Endothelial cell of umbilical vein (primary cell): ENCODE measurements at regions not wholly inside any gene's neighbourhood (a gene's known extent, or its start where the extent isn't known, plus 50 kb on each side); places are given as distances from the start of the nearest gene placed in this dataset.

Experiments
- BruUV-seq: library from RNA; stranded (reverse); fragments of 400-500 nt; replicated peaks from 2 replicates; lab custom pipeline; 2021; lab: Mats Ljungman, UMichigan
- CTCF ChIA-PET: fragments of 300-600, 350-600 bp; sonication (Branson Sonifier 250); formaldehyde crosslinking; loops from one replicate; lab custom pipeline; 2021; ENCODE audit warnings: antibody characterized with exemption, inconsistent platforms; lab: Charles Lee
- POLR2A ChIA-PET: fragments of 300-600, 350-600 bp; sonication (Branson Sonifier 250); formaldehyde crosslinking; loops from one replicate; lab custom pipeline; 2021; ENCODE audit warnings: antibody characterized with exemption, inconsistent platforms; lab: Charles Lee
- DNase-seq: peaks from one replicate; pipeline ENCODE4 v3.0.0-alpha.2; 2011; ENCODE audit warnings: low read depth, low spot score
- FAIRE-seq: peaks from 2 replicates; lab custom pipeline; 2011; peaks lifted over from hg19 to GRCh38; lab: Jason Lieb, UNC
- H2AFZ ChIP-seq: 2 replicates; pipeline ENCODE4 v1.6.0; 2012; ENCODE audit warnings: low read depth, low read length, control low read depth, inconsistent platforms
- H3K27ac ChIP-seq: 2 replicates; pipeline ENCODE4 v1.5.1; 2011; ENCODE audit warnings: low read depth, mild to moderate bottlenecking, control low read depth, low read length, moderate library complexity; ENCODE audit not compliant: insufficient read depth
- H3K27me3 ChIP-seq, 2 experiments: 2 replicates each; pipeline versions ENCODE4 v1.6.0 to v1.6.1; 2011; ENCODE audit warnings: low read length in 2 of 2, mixed read lengths in 1 of 2; ENCODE audit not compliant: control insufficient read depth in 2 of 2, insufficient read depth in 2 of 2
- H3K36me3 ChIP-seq, 2 experiments: 2 replicates in 1 of 2; 3 replicates in 1 of 2; pipeline ENCODE4 v1.5.1; 2011; ENCODE audit warnings: low read length in 2 of 2, mild to moderate bottlenecking in 1 of 2, moderate library complexity in 1 of 2; ENCODE audit not compliant: control insufficient read depth in 2 of 2, insufficient read depth in 2 of 2; ENCODE audit errors: extremely low read depth in 1 of 2
- H3K4me1 ChIP-seq: 3 replicates; pipeline ENCODE4 v1.5.1; 2011; ENCODE audit warnings: mild to moderate bottlenecking, low read length; ENCODE audit not compliant: control insufficient read depth, insufficient read depth; ENCODE audit errors: extremely low read depth
- H3K4me2 ChIP-seq: 2 replicates; pipeline ENCODE4 v1.6.1; 2011; ENCODE audit warnings: low read length, control low read depth, mixed read lengths; ENCODE audit not compliant: insufficient read depth
- H3K4me3 ChIP-seq, 3 experiments: fragments of 200-600 bp in 1 of 3; sonication (generic), shearing (Covaris generic) in 1 of 3; replicated peaks in 1 of 3; 2 replicates each; pipeline ENCODE4 v1.5.1; 2011 to 2016; ENCODE audit warnings: control low read depth in 3 of 3, low read length in 3 of 3, mild to moderate bottlenecking in 2 of 3, inconsistent platforms in 1 of 3, low read depth in 1 of 3, moderate library complexity in 1 of 3; ENCODE audit not compliant: insufficient read depth in 1 of 3
- H3K79me2 ChIP-seq: 2 replicates; pipeline ENCODE4 v1.6.0; 2012; ENCODE audit warnings: low read length, inconsistent platforms; ENCODE audit not compliant: control insufficient read depth, insufficient read depth
- H3K9ac ChIP-seq: replicated peaks from 2 replicates; pipeline ENCODE3; 2011; ENCODE audit warnings: low read length, control low read depth; ENCODE audit not compliant: insufficient read depth; ENCODE audit errors: extremely low read depth
- H3K9me1 ChIP-seq: replicated peaks from 3 replicates; pipeline ENCODE4 v1.6.0; 2011; ENCODE audit warnings: mild to moderate bottlenecking, low read length; ENCODE audit not compliant: control insufficient read depth, insufficient read depth; ENCODE audit errors: extremely low read depth
- H3K9me3 ChIP-seq: replicated peaks from 2 replicates; pipeline ENCODE4 v1.5.1; 2012; ENCODE audit warnings: low read length, inconsistent platforms; ENCODE audit not compliant: control insufficient read depth, insufficient read depth
- H4K20me1 ChIP-seq: replicated peaks from 2 replicates; pipeline ENCODE3; 2011; ENCODE audit warnings: mild to moderate bottlenecking, low read length; ENCODE audit not compliant: control insufficient read depth, insufficient read depth; ENCODE audit errors: extremely low read depth
- EZH2 ChIP-seq: IDR thresholded peaks from 2 replicates; pipeline ENCODE4 v1.6.1; 2012; ENCODE audit warnings: borderline replicate concordance, low read depth, mild to moderate bottlenecking, moderate library complexity, low read length, inconsistent platforms; ENCODE audit not compliant: severe bottlenecking
- FOS ChIP-seq: IDR thresholded peaks from 2 replicates; pipeline ENCODE4 v1.6.1; 2011; ENCODE audit warnings: mild to moderate bottlenecking, low read length, moderate library complexity, borderline replicate concordance; ENCODE audit not compliant: insufficient read depth
- GATA2 ChIP-seq: IDR thresholded peaks from 2 replicates; pipeline ENCODE4 v1.7.0; 2011; ENCODE audit warnings: low read depth, mild to moderate bottlenecking, moderate library complexity, mixed read lengths, low read length; ENCODE audit not compliant: insufficient read length, insufficient read depth
- JUN ChIP-seq: IDR thresholded peaks from 2 replicates; pipeline ENCODE4 v1.6.1; 2011; ENCODE audit warnings: borderline replicate concordance, low read depth; ENCODE audit not compliant: insufficient read length, insufficient read depth
- MYC ChIP-seq: IDR thresholded peaks from one replicate; pipeline ENCODE4 v1.6.1; 2011; ENCODE audit warnings: mild to moderate bottlenecking, low read depth, low read length
- POLR2A ChIP-seq: IDR thresholded peaks from 2 replicates; pipeline ENCODE4 v1.6.1; 2012; ENCODE audit warnings: low read depth, mild to moderate bottlenecking, control low read depth, low read length
- POLR2AphosphoS5 ChIP-seq: IDR thresholded peaks from 2 replicates; pipeline ENCODE4 v1.6.1; 2012; ENCODE audit warnings: low read depth, mild to moderate bottlenecking, control low read depth, low read length, moderate library complexity; ENCODE audit not compliant: insufficient read depth
- dilution Hi-C: fragments of 300-500 bp; cut with MboI; formaldehyde crosslinking; loops from one replicate; pipeline ENCODE4 v1.15.0; 2019; ENCODE audit warnings: low sequenced_read_pairs; ENCODE audit not compliant: extremely low pct_ligation_motif_present
- intact Hi-C: fragments of 100-400 bp; cut with micrococcal nuclease; formaldehyde crosslinking; loops from one replicate; pipeline ENCODE4 v1.10.0; 2022
- TF ChIP-seq, protein P1 (sequence below), 2 donors: IDR thresholded peaks; 1 replicate in 1 of 2; 2 replicates in 1 of 2; pipeline ENCODE4 v1.5.1; 2011; ENCODE audit warnings: low read length in 2 of 2, mild to moderate bottlenecking in 2 of 2, moderate library complexity in 2 of 2, control low read depth in 1 of 2, inconsistent platforms in 1 of 2, low read depth in 1 of 2; ENCODE audit not compliant: insufficient read depth in 1 of 2; ENCODE audit errors: extremely low read depth in 1 of 2
- TF ChIP-seq, protein P2 (sequence below): IDR thresholded peaks from 2 replicates; pipeline ENCODE4 v1.6.1; 2011; ENCODE audit not compliant: insufficient read depth, insufficient read length

DNA sequence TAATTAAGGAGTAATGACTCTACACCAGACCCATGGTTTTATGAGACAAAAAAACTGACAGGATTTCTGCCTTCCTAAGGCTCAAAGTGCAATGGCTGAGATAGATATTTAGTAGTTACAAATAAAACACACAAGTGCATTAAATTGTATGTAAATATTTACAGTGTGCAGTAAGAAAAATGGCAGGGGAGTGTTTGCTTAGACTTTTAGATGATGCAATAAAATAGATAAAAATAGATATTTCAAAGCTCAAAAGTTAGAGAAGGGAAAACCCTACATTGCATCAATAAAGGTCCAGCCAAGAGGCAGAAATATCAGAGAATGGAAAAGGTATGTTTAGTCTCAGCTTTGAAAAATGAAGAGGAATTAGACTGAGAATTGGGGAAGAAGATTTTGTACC lies 226.3 kb upstream of the FGGY start:
- TF ChIP-seq POLR2AphosphoS5 (no peak), JUN (no peak), POLR2A (no peak), FOS (no peak), EZH2 (no peak), GATA2 (no peak), MYC (no peak)
- TF ChIP-seq, protein P1, sequence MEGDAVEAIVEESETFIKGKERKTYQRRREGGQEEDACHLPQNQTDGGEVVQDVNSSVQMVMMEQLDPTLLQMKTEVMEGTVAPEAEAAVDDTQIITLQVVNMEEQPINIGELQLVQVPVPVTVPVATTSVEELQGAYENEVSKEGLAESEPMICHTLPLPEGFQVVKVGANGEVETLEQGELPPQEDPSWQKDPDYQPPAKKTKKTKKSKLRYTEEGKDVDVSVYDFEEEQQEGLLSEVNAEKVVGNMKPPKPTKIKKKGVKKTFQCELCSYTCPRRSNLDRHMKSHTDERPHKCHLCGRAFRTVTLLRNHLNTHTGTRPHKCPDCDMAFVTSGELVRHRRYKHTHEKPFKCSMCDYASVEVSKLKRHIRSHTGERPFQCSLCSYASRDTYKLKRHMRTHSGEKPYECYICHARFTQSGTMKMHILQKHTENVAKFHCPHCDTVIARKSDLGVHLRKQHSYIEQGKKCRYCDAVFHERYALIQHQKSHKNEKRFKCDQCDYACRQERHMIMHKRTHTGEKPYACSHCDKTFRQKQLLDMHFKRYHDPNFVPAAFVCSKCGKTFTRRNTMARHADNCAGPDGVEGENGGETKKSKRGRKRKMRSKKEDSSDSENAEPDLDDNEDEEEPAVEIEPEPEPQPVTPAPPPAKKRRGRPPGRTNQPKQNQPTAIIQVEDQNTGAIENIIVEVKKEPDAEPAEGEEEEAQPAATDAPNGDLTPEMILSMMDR (IDR thresholded peaks at IDR 0.05; ENCODE audit: extremely low read depth in 1 of 2, insufficient read depth in 1 of 2, low read depth in 1 of 2, low read length in 2 of 2) = no peak
- TF ChIP-seq, protein P2, sequence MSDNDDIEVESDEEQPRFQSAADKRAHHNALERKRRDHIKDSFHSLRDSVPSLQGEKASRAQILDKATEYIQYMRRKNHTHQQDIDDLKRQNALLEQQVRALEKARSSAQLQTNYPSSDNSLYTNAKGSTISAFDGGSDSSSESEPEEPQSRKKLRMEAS = no peak
- no peak overlapping the region for H3K9ac ChIP-seq
- H3K36me3 ChIP-seq = no peaks in the 10 kb centered on the region
- no peak overlapping the region for H2AFZ ChIP-seq
- H3K9me1 ChIP-seq = no peaks in the 10 kb centered on the region
- DNase-seq (no peak), FAIRE-seq (no peak)
- dilution Hi-C loops (no loop called here), intact Hi-C loops (no loop called here)
- CTCF ChIA-PET = interaction anchor here (1.0 to 1.3 kb wide), 3 partner anchors 14 to 628 kb away, joined by 3 to 4 read pairs (median 4); no protein-coding TSS in a partner anchor
- no peaks in the 10 kb centered on the region for H4K20me1 ChIP-seq
- POLR2A ChIA-PET = no interaction called here
- no peaks in the 10 kb centered on the region for H3K27me3 ChIP-seq
- no peaks in the 10 kb centered on the region for H3K79me2 ChIP-seq
- H3K4me2 ChIP-seq = no peak overlapping the region
- BruUV-seq = no TSS peak
- no peak overlapping the region for H3K4me3 ChIP-seq
- no peak overlapping the region for H3K27ac ChIP-seq
- H3K4me1 ChIP-seq = peaks cover 26% of the 10 kb centered on the region
- H3K9me3 ChIP-seq = no peaks in the 10 kb centered on the region
